HUES64 (cell line): ENCODE measurements at regions not wholly inside any gene's neighbourhood (a gene's known extent, or its start where the extent isn't known, plus 50 kb on each side); places are given as distances from the start of the nearest gene placed in this dataset.

ENCODE experiments used
- H3K27ac ChIP-seq: 2 replicates; pipeline ENCODE4 v1.7.0; 2013; ENCODE audit warnings: low read depth, low read length, inconsistent platforms
- H3K27me3 ChIP-seq: 2 replicates; pipeline ENCODE4 v1.6.1; 2013; ENCODE audit warnings: mild to moderate bottlenecking, low read length; ENCODE audit not compliant: insufficient read depth
- H3K36me3 ChIP-seq: 2 replicates; pipeline ENCODE4 v1.6.1; 2013; ENCODE audit warnings: mild to moderate bottlenecking, low read length; ENCODE audit not compliant: insufficient read depth
- H3K4me1 ChIP-seq: 2 replicates; pipeline ENCODE4 v1.6.1; 2013; ENCODE audit warnings: mild to moderate bottlenecking, low read length, moderate library complexity; ENCODE audit not compliant: insufficient read depth
- H3K4me3 ChIP-seq: 2 replicates; pipeline ENCODE4 v1.5.1; 2013; ENCODE audit warnings: mild to moderate bottlenecking, low read length, moderate library complexity
- H3K9ac ChIP-seq: 2 replicates; pipeline ENCODE4 v1.6.1; 2013; ENCODE audit warnings: mild to moderate bottlenecking, low read depth, low read length
- H3K9me3 ChIP-seq: 2 replicates; pipeline ENCODE4 v1.6.1; 2013; ENCODE audit warnings: low read depth, low read length; ENCODE audit not compliant: insufficient read depth
- WGBS: fragments of 150-250, 120-280 bp; methylation state at CpG from one replicate; pipeline ENCODE4 v1.1.7; 2013; ENCODE audit warnings: missing lambda C conversion rate; 5-methylcytosine and 5-hydroxymethylcytosine counted together

- H3K9me3 ChIP-seq: no peaks in the 10 kb centered on the region
- no peaks in the 10 kb centered on the region for H3K4me1 ChIP-seq
- 95% methylated on average over 3 of the region's 3 CpGs for WGBS
- no peak overlapping the region for H3K4me3 ChIP-seq
- H3K36me3 ChIP-seq: no peaks in the 10 kb centered on the region
- no peak overlapping the region for H3K9ac ChIP-seq
- no peaks in the 10 kb centered on the region for H3K27me3 ChIP-seq
- no peak overlapping the region for H3K27ac ChIP-seq
These were observed 651.4 kb upstream of the GOT2 start for GRCh38 chr16:59385491-59385890.

DNA sequence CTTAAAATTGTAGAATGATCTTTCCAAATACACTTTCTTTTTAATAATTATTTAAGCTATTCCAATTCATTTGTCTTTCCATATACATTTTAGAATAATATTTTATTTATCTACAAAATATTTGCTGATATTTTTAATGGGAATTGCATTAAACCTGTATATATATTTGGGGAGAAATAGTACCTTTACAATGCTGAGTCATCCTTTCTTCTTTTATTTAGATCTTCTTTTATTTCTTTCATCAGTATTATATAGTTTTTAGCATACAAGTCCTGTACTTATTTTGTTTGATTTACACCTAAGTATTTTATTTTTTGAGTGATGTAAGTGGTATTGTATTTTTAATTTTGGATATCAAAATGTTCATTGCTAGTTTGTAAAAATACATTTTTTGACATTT lies 639.5 kb upstream of the GOT2 start:
- Histone ChIP-seq H3K27ac (no peak overlapping the region), H3K4me3 (no peak overlapping the region)

DNA sequence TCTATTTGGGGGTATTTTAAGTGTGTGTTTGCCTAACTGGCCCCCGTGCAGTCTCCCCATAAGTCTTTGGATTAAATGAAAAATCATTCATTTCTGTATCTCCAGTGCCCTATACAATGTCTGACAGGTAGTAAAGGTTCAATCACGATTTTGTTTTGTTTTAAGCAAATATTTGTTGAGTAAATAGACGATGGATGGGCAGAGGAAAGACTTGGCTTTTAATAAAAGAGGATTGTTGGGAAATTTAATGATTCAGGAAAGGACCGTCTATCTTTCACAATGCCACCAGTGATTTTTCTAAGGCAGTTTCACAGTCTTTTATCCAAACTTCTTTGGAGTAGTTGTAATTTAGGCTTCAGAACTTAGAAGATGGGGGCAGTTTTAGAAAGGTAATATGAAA lies 636.6 kb upstream of the GOT2 start:
- Histone ChIP-seq H3K27me3 (no peaks in the 10 kb centered on the region), H3K36me3 (no peaks in the 10 kb centered on the region), H3K4me3 (no peak overlapping the region), H3K4me1 (peaks cover 15% of the 10 kb centered on the region), H3K9ac (no peak overlapping the region), H3K9me3 (no peaks in the 10 kb centered on the region), H3K27ac (no peak overlapping the region)
- WGBS: 97% methylated on average over 4 of the region's 4 CpGs

More for the DNA sequence above, 639.5 kb upstream of the GOT2 start:
- H3K9ac ChIP-seq: no peak overlapping the region
- H3K4me1 ChIP-seq: peaks cover 5% of the 10 kb centered on the region
- H3K9me3 ChIP-seq: no peaks in the 10 kb centered on the region
- no peaks in the 10 kb centered on the region for H3K27me3 ChIP-seq
- H3K36me3 ChIP-seq: no peaks in the 10 kb centered on the region

- 87% methylated on average over 5 of the region's 5 CpGs for WGBS
- no peak overlapping the region for H3K27ac ChIP-seq
- no peak overlapping the region for H3K9ac ChIP-seq
- H3K4me3 ChIP-seq: no peak overlapping the region
- H3K27me3 ChIP-seq: no peaks in the 10 kb centered on the region
- H3K9me3 ChIP-seq: no peaks in the 10 kb centered on the region
- H3K4me1 ChIP-seq: peaks cover 15% of the 10 kb centered on the region
- no peaks in the 10 kb centered on the region for H3K36me3 ChIP-seq
These were observed 635.4 kb upstream of the GOT2 start for GRCh38 chr16:59369523-59369922.

DNA sequence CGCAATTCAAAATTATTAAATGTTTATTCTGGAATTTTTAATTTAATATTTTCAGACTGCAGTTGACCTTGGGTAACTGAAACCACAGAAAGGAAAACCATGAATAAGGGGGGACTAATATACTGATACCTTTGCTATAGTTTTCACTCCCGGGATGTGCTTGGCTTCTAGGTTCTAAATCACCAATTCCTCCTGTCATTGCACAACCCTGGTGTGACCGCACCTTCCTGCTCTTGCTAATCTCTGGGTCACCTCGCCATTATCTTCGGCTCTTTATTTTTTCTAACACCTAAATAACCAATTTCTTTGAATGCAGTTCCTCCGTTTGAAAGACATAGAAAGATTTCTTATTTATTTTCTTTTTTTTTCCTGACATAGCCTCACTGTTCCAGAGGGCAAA lies 634.5 kb upstream of the GOT2 start:
- Histone ChIP-seq H3K36me3 (no peaks in the 10 kb centered on the region), H3K27ac (no peak overlapping the region), H3K4me3 (no peak overlapping the region), H3K27me3 (no peaks in the 10 kb centered on the region), H3K9me3 (no peaks in the 10 kb centered on the region), H3K4me1 (peaks cover 15% of the 10 kb centered on the region), H3K9ac (no peak overlapping the region)
- 97% methylated on average over 6 of the region's 6 CpGs for WGBS

DNA sequence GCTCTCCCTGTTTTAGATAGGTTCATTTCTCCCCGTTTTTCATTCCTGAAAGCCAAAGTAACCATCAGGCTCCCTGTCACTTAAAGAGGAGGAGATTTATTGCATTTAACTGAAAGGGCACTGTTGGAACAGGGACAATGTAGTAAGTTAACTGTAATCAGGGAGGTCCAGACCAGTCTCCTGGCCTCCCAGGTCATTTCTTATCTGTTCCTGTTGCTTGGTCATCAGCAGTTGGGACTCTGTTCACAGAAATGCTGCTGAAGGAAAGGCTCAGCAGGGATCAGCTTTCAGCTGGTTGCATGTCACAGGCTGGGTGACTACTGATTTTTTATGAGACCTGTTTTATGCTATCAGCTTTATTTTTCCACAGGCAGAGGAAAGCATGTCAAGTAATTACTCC lies 622.6 kb upstream of the GOT2 start:
- H3K27ac ChIP-seq: no peak overlapping the region
- no peak overlapping the region for H3K4me3 ChIP-seq
- peaks cover 7% of the 10 kb centered on the region for H3K9me3 ChIP-seq
- peaks cover 20% of the 10 kb centered on the region for H3K4me1 ChIP-seq
- H3K27me3 ChIP-seq: peaks cover 4% of the 10 kb centered on the region; the same call in 1 of the 2 replicates
- WGBS: 33% methylated on average over 1 of the region's 1 CpG
- H3K36me3 ChIP-seq: no peaks in the 10 kb centered on the region
- no peak overlapping the region for H3K9ac ChIP-seq

- no peaks in the 10 kb centered on the region for H3K36me3 ChIP-seq
- H3K9ac ChIP-seq: no peak overlapping the region
- 61% methylated on average over 3 of the region's 5 CpGs for WGBS
- H3K9me3 ChIP-seq: peaks cover 2% of the 10 kb centered on the region; the same call in 1 of the 2 replicates
- H3K27me3 ChIP-seq: peaks cover 4% of the 10 kb centered on the region; the same call in 1 of the 2 replicates
- no peak overlapping the region for H3K27ac ChIP-seq
- H3K4me3 ChIP-seq: no peak overlapping the region
- H3K4me1 ChIP-seq: peaks cover 20% of the 10 kb centered on the region
These were observed 622.0 kb upstream of the GOT2 start for GRCh38 chr16:59356144-59356543.

DNA sequence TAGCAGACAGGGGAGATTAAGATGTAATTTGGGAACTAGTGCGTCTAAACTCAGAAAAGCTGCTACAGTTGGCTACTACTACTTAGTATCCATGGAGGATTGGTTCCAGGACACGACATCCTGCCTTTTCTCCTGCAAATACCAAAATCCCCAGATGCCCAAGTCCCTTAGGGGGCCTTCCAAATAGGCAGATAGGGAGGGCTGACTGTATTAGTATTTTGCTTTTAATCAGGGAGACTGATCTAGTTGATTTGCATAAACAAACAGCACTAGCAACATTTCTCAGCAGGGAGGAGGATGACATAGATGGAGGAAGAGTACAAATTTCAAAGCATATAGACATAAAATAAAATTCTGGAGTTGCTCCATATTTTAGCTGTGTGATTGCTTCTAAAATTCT lies 621.6 kb upstream of the GOT2 start:
- Histone ChIP-seq H3K9ac (no peak overlapping the region), H3K4me3 (no peak overlapping the region), H3K27ac (no peak overlapping the region), H3K27me3 (peaks cover 4% of the 10 kb centered on the region; the same call in 1 of the 2 replicates), H3K36me3 (no peaks in the 10 kb centered on the region), H3K4me1 (peaks cover 20% of the 10 kb centered on the region), H3K9me3 (no peaks in the 10 kb centered on the region)
- 4% methylated on average over 2 of the region's 2 CpGs for WGBS

- Histone ChIP-seq H3K4me3 (no peak overlapping the region), H3K27me3 (peaks cover 27% of the 10 kb centered on the region), H3K36me3 (no peaks in the 10 kb centered on the region), H3K9me3 (no peaks in the 10 kb centered on the region), H3K9ac (no peak overlapping the region), H3K27ac (no peak overlapping the region), H3K4me1 (peaks cover 14% of the 10 kb centered on the region)
- WGBS: 95% methylated on average over 5 of the region's 6 CpGs
These were observed 617.3 kb upstream of the GOT2 start for GRCh38 chr16:59351305-59351903.

DNA sequence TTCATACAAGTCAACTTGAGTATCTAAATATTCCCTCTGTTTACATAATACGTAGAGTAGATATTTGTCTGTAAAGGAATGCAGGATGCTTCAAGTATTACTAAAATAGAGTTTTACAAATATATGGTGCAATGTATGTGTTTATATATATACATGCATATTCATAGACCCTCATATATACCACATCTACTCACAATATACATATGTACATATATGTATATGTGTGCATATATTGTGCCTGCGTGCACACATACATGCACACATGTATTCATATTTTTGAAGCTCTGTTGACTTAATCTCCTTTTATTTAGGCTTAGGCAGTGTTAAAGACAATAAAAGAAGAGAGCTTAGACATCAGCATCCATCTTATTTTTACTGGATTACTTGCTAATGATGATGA lies 616.6 kb upstream of the GOT2 start:
- WGBS: no CpG with 5 or more reads among the region's 2 CpGs
- H3K27me3 ChIP-seq: peaks cover 34% of the 10 kb centered on the region
- H3K4me3 ChIP-seq: no peak overlapping the region
- no peaks in the 10 kb centered on the region for H3K36me3 ChIP-seq
- no peak overlapping the region for H3K27ac ChIP-seq
- no peaks in the 10 kb centered on the region for H3K9me3 ChIP-seq
- no peak overlapping the region for H3K9ac ChIP-seq
- peaks cover 6% of the 10 kb centered on the region for H3K4me1 ChIP-seq

- H3K9me3 ChIP-seq: 0 out of 2 replicates have a peak, but pooled peaks cover 4% of the 10 kb centered on the region
- no peak overlapping the region for H3K9ac ChIP-seq
- no peak overlapping the region for H3K27ac ChIP-seq
- no peaks in the 10 kb centered on the region for H3K36me3 ChIP-seq
- peaks cover 100% of the 10 kb centered on the region for H3K27me3 ChIP-seq
- WGBS: 62% methylated on average over 3 of the region's 3 CpGs
- no peak overlapping the region for H3K4me3 ChIP-seq
- no peaks in the 10 kb centered on the region for H3K4me1 ChIP-seq
These were observed 608.6 kb upstream of the GOT2 start for GRCh38 chr16:59342669-59343068.

GRCh38 chr16:59341368-59341767 lies 607.3 kb upstream of the GOT2 start:
- 0 out of 2 replicates have a peak, but pooled peaks cover 4% of the 10 kb centered on the region for H3K9me3 ChIP-seq
- H3K9ac ChIP-seq: no peak overlapping the region
- peaks cover 100% of the 10 kb centered on the region for H3K27me3 ChIP-seq
- H3K36me3 ChIP-seq: no peaks in the 10 kb centered on the region
- H3K4me3 ChIP-seq: no peak overlapping the region
- peaks cover 6% of the 10 kb centered on the region for H3K4me1 ChIP-seq
- H3K27ac ChIP-seq: no peak overlapping the region
- 43% methylated on average over 2 of the region's 2 CpGs for WGBS
